LNCaP clone FGC (cell line): ENCODE measurements at regions not wholly inside any gene's neighbourhood (a gene's known extent, or its start where the extent isn't known, plus 50 kb on each side); places are given as distances from the start of the nearest gene placed in this dataset.

ENCODE experiments used
- DNase-seq: peaks from one replicate; pipeline ENCODE4 v3.0.0-alpha.2; 2011; ENCODE audit warnings: low read depth
- H3K4me3 ChIP-seq: 2 replicates; pipeline ENCODE4 v1.5.1; 2011; ENCODE audit warnings: mild to moderate bottlenecking, low read depth, low read length, control low read depth
- TF ChIP-seq, protein P1 (sequence below): IDR thresholded peaks from 2 replicates; pipeline ENCODE4 v1.5.1; 2012; ENCODE audit warnings: mild to moderate bottlenecking; ENCODE audit not compliant: control insufficient read depth, insufficient read depth; ENCODE audit errors: extremely low read depth

DNA sequence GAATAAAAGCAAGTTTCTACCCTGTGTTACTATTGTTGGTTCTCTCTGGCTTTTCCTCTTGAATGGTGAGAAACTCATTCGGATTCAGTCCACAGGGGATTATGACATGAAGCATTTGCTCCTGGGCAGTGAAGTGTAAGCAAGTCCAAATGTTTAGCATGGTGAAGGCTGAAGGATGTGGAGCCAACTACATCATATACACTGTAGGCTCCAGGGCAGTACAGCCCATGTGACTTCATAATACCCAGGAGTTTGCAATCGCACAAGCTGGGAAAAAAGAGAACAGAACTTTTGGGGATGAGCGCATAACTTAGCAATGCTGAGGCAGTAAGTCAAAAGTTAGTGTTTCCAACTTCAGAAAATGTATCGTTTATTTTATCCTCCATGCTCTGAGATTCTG, 695.7 kb upstream of the POU3F3 start:
- no peak for DNase-seq
- H3K4me3 ChIP-seq: no peak overlapping the region
- TF ChIP-seq, protein P1, sequence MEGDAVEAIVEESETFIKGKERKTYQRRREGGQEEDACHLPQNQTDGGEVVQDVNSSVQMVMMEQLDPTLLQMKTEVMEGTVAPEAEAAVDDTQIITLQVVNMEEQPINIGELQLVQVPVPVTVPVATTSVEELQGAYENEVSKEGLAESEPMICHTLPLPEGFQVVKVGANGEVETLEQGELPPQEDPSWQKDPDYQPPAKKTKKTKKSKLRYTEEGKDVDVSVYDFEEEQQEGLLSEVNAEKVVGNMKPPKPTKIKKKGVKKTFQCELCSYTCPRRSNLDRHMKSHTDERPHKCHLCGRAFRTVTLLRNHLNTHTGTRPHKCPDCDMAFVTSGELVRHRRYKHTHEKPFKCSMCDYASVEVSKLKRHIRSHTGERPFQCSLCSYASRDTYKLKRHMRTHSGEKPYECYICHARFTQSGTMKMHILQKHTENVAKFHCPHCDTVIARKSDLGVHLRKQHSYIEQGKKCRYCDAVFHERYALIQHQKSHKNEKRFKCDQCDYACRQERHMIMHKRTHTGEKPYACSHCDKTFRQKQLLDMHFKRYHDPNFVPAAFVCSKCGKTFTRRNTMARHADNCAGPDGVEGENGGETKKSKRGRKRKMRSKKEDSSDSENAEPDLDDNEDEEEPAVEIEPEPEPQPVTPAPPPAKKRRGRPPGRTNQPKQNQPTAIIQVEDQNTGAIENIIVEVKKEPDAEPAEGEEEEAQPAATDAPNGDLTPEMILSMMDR: no peak

DNA sequence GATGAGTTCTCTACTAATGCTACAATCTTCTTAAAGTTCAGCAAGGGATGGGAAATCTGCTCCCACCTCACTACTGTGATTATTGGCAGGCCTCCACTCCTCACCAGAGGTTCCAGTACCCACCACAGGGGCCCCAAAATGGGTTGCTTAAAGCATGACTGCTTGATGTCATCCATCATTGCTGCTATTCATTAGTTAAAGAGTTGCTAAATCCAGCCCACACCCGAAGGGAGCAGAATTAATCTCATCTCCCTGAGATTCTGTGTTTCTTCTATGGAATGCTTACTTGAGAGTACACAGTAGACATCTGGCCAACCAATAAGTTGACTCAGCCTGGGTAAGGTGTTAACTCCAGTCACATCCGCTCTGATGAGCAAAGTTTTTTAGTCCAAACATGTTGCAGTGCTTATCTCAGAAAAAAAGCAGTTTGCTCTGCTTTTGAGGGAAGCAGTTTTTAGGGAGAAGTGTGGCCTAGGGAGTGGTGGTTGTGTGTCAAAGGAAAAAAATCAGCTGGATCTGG, 690.2 kb upstream of the POU3F3 start:
- TF ChIP-seq, protein P1: no peak
- no peak for DNase-seq
- H3K4me3 ChIP-seq: no peak overlapping the region

DNA sequence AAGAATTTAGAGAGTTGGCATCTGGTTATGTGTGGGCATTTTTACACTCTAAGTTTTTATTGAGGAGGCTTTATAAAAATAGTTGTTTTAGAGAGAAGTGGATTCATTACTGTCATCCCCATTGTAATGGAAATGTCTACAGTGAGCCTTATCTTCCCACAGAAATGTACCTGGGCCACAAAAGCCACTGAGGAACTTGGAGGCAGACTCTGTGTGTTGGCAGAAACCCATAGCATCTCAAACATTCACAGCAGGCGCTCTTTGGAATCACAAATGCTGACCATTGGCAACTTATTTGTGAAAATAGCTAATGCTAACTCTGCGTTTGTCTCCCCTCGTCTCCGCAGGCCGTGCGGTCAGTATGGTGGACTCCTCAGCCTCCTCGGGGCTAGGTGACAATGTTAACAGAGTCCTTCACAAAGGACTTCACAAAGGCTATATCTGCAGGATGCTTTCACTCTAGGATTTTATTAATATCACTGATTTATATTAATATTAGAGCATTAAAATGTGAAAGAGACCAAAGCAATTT, 689.1 kb upstream of the POU3F3 start:
- DNase-seq: no peak
- TF ChIP-seq, protein P1: no peak
- no peak overlapping the region for H3K4me3 ChIP-seq

DNA sequence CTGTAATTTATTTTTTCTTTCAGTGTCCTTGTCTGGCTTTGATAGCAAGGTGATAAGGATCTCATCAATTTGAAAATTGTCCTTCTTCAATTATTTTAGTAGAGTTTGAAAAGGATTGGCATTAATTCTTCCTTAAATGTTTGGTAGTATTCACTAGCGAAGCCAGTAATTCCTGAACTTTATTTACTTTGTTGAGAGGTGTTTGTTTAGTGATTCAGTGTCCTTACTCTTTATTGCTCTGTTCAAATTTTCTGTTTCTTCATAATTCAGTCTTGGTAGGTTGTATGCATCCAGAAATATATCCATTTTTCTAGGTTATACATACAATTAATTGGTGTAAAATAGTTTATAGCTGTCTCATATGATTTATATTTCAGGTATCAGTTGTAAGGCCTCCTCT, 676.7 kb upstream of the POU3F3 start:
- TF ChIP-seq, protein P1: no peak
- DNase-seq: peak; percentile 7

DNA sequence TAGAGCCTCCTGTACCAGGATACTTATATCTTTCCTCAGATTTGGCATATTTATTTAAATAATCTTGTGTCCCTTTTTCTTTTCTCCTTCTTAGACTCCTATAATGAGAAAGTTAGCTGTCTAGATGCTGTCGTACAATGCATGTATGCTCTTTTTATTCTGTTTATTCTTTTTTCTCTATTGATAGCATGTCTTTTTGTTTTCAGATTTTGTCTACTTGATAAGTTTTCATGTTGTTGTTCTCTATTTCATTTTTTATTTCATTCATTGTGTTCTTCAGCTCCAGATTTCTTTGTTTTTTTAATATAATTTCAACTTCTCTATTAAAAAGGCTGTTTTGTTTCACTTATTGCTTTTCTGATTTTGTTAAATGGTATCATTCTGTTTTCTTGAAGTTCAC, 674.3 kb upstream of the POU3F3 start:
- TF ChIP-seq, protein P1: no peak
- no peak for DNase-seq
- H3K4me3 ChIP-seq: no peak overlapping the region

More for the DNA sequence above, 676.7 kb upstream of the POU3F3 start:
- H3K4me3 ChIP-seq: no peak overlapping the region

DNA sequence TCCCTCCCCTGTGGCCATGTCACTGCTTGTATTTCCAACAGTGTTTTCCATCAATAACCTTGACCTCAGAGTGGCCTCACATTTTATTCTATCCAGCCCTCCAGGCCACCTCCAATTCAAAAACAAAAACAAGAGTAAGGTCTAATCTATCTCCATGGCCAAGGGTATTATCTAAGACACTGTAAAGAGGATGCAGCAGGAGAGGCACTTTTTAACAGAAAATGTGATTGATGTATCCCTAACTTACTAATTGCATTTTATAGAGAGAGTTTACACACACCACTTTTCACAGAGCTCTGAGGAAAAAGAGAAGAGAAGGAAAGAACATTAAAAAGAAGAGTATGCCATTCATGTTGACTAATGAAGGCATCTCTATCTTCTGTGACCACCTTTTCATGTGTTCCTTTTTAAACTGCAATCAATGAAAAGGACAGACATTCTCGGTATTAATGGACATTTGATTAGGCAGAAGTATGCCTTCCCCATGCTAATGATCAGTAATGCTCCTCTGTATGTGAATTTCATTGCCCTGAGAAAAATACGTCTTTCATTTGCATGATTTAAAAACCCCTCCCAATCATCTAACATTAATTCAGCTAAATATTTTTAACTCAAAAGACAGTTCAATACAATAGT, 653.3 kb upstream of the POU3F3 start:
- no peak for DNase-seq
- TF ChIP-seq, protein P1: no peak
- H3K4me3 ChIP-seq: no peak overlapping the region

DNA sequence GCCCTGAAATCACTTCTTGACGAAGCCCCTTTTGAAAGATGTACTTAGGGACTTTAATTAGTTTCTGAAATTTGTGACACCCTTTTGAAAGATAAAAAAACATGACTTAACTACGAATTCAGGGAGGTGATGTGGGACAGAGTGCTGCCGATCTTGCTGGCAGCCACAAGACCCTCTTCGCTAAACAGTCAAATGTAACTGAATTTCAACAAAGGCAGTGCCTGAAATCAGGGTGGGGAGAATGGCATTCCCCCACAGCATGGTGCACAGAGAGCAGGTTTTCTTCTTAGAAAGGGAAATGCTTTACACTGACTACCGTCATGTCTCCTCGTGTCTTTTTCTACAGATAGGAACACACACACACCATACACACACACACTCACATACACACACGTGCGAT, 640.2 kb upstream of the POU3F3 start:
- TF ChIP-seq, protein P1: no peak
- H3K4me3 ChIP-seq: no peak overlapping the region
- no peak for DNase-seq
